Stomach smooth muscle (tissue), 2 donors: ENCODE measurements at regions not wholly inside any gene's neighbourhood (a gene's known extent, or its start where the extent isn't known, plus 50 kb on each side); places are given as distances from the start of the nearest gene placed in this dataset.

Source experiments
- H3K27ac ChIP-seq: one replicate; pipeline ENCODE4 v1.7.0; 2013; ENCODE audit warnings: mild to moderate bottlenecking, low read length, inconsistent platforms
- H3K27me3 ChIP-seq, 2 donors: one replicate each; pipeline ENCODE4 v1.7.0; 2013; ENCODE audit warnings: low read length in 2 of 2; ENCODE audit not compliant: insufficient read depth in 2 of 2, control insufficient read depth in 1 of 2
- H3K36me3 ChIP-seq, 2 donors: one replicate each; pipeline ENCODE4 v1.7.0; 2013; ENCODE audit warnings: low read length in 2 of 2; ENCODE audit not compliant: control insufficient read depth in 2 of 2, insufficient read depth in 2 of 2
- H3K4me1 ChIP-seq: one replicate; pipeline ENCODE4 v1.7.0; 2013; ENCODE audit warnings: low read length; ENCODE audit not compliant: control insufficient read depth, insufficient read depth
- H3K4me3 ChIP-seq, 2 donors: one replicate each; pipeline ENCODE4 v1.7.0; 2013; ENCODE audit warnings: low read length in 2 of 2
- H3K9ac ChIP-seq, 2 donors: one replicate each; pipeline ENCODE4 v1.7.0; 2013; ENCODE audit warnings: low read length in 2 of 2, mild to moderate bottlenecking in 1 of 2
- H3K9me3 ChIP-seq, 2 donors: one replicate each; pipeline ENCODE4 v1.7.0; 2013; ENCODE audit warnings: low read length in 2 of 2; ENCODE audit not compliant: control insufficient read depth in 2 of 2
- donor health status: healthy.
- donor health status: Pancreatic carcinoma.

GRCh38 chr12:30026621-30027234 lies 243.0 kb upstream of the TMTC1 start:
- Histone ChIP-seq H3K36me3 (no peaks in the 10 kb centered on the region), H3K9me3 (no peaks in the 10 kb centered on the region), H3K4me3 (no peak overlapping the region), H3K4me1 (no peaks in the 10 kb centered on the region), H3K27ac (no peak overlapping the region), H3K9ac (no peak overlapping the region), H3K27me3 (no peaks in the 10 kb centered on the region)

- H3K27ac ChIP-seq, result no peak overlapping the region
- no peaks in the 10 kb centered on the region for H3K27me3 ChIP-seq
- no peaks in the 10 kb centered on the region for H3K36me3 ChIP-seq
- no peak overlapping the region for H3K9ac ChIP-seq
- H3K9me3 ChIP-seq, result no peaks in the 10 kb centered on the region
- no peak overlapping the region for H3K4me3 ChIP-seq
- H3K4me1 ChIP-seq, result no peaks in the 10 kb centered on the region
These were observed 241.6 kb upstream of the TMTC1 start for GRCh38 chr12:30025317-30025716.

GRCh38 chr12:30023186-30023585 lies 239.4 kb upstream of the TMTC1 start:
- Histone ChIP-seq H3K4me1 (no peaks in the 10 kb centered on the region), H3K27ac (no peak overlapping the region)

GRCh38 chr12:30021051-30021833 lies 237.5 kb upstream of the TMTC1 start:
- Histone ChIP-seq H3K9ac (no peak overlapping the region), H3K27me3 (no peaks in the 10 kb centered on the region), H3K36me3 (no peaks in the 10 kb centered on the region), H3K9me3 (peaks cover 0 to 3% of the 10 kb centered on the region in 2 donors), H3K4me3 (no peak overlapping the region), H3K4me1 (no peaks in the 10 kb centered on the region), H3K27ac (no peak overlapping the region)

More at GRCh38 chr12:30023186-30023585, 239.4 kb upstream of the TMTC1 start:
- Histone ChIP-seq H3K27me3 (no peaks in the 10 kb centered on the region), H3K9ac (no peak overlapping the region), H3K9me3 (no peaks in the 10 kb centered on the region), H3K36me3 (no peaks in the 10 kb centered on the region), H3K4me3 (no peak overlapping the region)

- Histone ChIP-seq H3K9me3 (peaks cover 0 to 3% of the 10 kb centered on the region in 2 donors), H3K9ac (no peak overlapping the region), H3K27ac (no peak overlapping the region), H3K4me3 (no peak overlapping the region), H3K36me3 (no peaks in the 10 kb centered on the region), H3K4me1 (no peaks in the 10 kb centered on the region), H3K27me3 (no peaks in the 10 kb centered on the region)
These were observed 235.8 kb upstream of the TMTC1 start for GRCh38 chr12:30019366-30020140.

GRCh38 chr12:30016540-30017055 lies 232.9 kb upstream of the TMTC1 start:
- Histone ChIP-seq H3K27ac (no peak overlapping the region), H3K27me3 (no peaks in the 10 kb centered on the region), H3K9ac (no peak overlapping the region), H3K36me3 (no peaks in the 10 kb centered on the region), H3K9me3 (peaks cover 0 to 3% of the 10 kb centered on the region in 2 donors), H3K4me3 (no peak overlapping the region), H3K4me1 (no peaks in the 10 kb centered on the region)

GRCh38 chr12:30015631-30016337 lies 232.0 kb upstream of the TMTC1 start:
- H3K27me3 ChIP-seq, result no peaks in the 10 kb centered on the region
- no peak overlapping the region for H3K9ac ChIP-seq
- H3K9me3 ChIP-seq, result peaks cover 0 to 3% of the 10 kb centered on the region in 2 donors
- no peaks in the 10 kb centered on the region for H3K36me3 ChIP-seq
- H3K27ac ChIP-seq, result no peak overlapping the region
- no peaks in the 10 kb centered on the region for H3K4me1 ChIP-seq
- no peak overlapping the region for H3K4me3 ChIP-seq

- H3K27me3 ChIP-seq, result no peaks in the 10 kb centered on the region
- H3K9me3 ChIP-seq, result peaks cover 0 to 3% of the 10 kb centered on the region in 2 donors
- no peak overlapping the region for H3K9ac ChIP-seq
- H3K36me3 ChIP-seq, result no peaks in the 10 kb centered on the region
- no peak overlapping the region for H3K4me3 ChIP-seq
- H3K4me1 ChIP-seq, result no peaks in the 10 kb centered on the region
- no peak overlapping the region for H3K27ac ChIP-seq
These were observed 231.2 kb upstream of the TMTC1 start for GRCh38 chr12:30014991-30015390.

- H3K4me3 ChIP-seq, result no peak overlapping the region
- H3K27me3 ChIP-seq, result no peaks in the 10 kb centered on the region
- H3K4me1 ChIP-seq, result no peaks in the 10 kb centered on the region
- H3K9ac ChIP-seq, result no peak overlapping the region
- no peak overlapping the region for H3K27ac ChIP-seq
- peaks cover 0 to 3% of the 10 kb centered on the region in 2 donors for H3K9me3 ChIP-seq
- no peaks in the 10 kb centered on the region for H3K36me3 ChIP-seq
These were observed 229.2 kb upstream of the TMTC1 start for GRCh38 chr12:30012816-30013450.
